ENCODE measurements at regions not wholly inside any gene's neighbourhood (a gene's known extent, or its start where the extent isn't known, plus 50 kb on each side); places are given as distances from the start of the nearest gene placed in this dataset.
"Not testable (repeated sequence)": the region's sequence is repeated elsewhere in the genome, so short reads cannot be mapped to it uniquely, and the experiment has no call there.

DNA sequence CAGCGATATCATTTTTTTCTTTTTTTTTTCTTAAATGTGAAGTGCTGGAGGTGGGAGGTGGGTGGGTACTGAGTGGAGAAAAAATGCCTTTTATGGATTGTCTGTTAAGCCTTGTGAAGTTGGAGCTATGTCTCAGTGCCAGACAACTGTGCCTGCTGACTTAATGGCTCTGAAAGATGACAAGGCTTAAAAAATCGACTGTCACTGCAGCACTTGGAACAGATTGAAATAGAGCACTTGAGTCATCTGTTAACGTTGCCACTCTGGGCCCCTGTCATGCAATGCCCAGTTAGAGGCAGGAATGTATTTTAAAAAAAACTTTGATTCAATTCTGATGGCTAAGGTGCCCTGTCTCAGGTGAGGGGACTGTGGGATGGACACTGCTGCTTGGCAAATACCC is 108.2 kb upstream of the HS3ST2 start:
- TF ChIP-seq POLR2A (IDR thresholded peaks at IDR 0.05), result no peak
- no peak for TF ChIP-seq CTCF (IDR thresholded peaks at IDR 0.05)
- intact Hi-C loops (cut with DNase I; ENCODE audit: low total_unique reads), result no loop called here
- DNase-seq, result no peak
- Histone ChIP-seq H3K9me3 (no peaks in the 10 kb centered on the region), H3K4me1 (no peaks in the 10 kb centered on the region), H3K27me3 (no peaks in the 10 kb centered on the region), H3K27ac (no peak overlapping the region), H3K36me3 (ENCODE audit: low read depth, missing control alignments) (no peaks in the 10 kb centered on the region), H3K4me3 (no peak overlapping the region)
- WGBS, 2 donors, result 83 to 88% methylated on average over 3 of the region's 3 CpGs

DNA sequence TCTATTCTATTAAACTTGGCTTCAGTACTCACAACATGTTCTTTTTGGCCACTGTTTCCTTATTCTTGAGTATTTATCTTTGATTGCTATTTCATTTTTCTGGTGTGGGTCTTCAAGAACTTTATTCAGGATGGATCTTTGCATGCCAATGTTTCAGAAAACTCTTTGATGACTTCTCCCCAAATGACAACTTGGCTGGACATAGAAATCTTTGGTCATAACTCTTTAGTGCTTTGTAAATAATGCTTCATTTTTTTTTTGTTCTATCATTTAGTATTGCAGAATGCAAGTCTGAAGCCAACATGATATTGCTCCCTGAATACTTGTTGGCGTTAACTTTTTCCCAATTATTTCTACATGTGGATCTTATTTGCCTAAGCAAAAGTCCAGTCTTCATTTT is 103.6 kb upstream of the HS3ST2 start:
- Histone ChIP-seq H3K4me1 (no peaks in the 10 kb centered on the region), H3K9me3 (no peaks in the 10 kb centered on the region), H3K27me3 (no peaks in the 10 kb centered on the region), H3K4me3 (no peak overlapping the region), H3K27ac (no peak overlapping the region), H3K36me3 (ENCODE audit: low read depth, missing control alignments) (no peaks in the 10 kb centered on the region)
- no peak for DNase-seq
- intact Hi-C loops (cut with DNase I; ENCODE audit: low total_unique reads), result no loop called here
- 53 to 56% methylated on average over 1 of the region's 1 CpG for WGBS, 2 donors
- TF ChIP-seq POLR2A (IDR thresholded peaks at IDR 0.05) (no peak), CTCF (IDR thresholded peaks at IDR 0.05) (no peak)

DNA sequence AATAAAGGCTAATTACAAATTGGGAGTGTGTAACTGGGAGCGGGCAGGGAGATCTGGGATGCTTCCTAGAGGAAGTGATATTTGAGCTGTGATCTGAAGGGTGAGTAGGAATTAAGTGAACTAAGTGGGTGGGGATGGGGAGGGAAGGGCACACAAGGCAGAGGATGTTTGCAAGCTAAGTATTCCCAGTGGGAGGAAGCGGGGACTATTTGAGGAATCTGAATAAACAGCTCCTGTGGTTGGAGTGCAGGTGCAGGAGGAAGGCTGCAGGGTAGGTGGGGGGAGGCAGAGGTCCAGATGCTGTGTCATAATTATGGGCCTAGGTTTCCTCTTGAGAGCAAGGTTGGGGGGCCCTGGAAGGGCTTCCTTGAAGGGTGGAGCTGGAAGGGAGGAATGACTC is 102.1 kb upstream of the HS3ST2 start:
- WGBS, 2 donors, result 92 to 95% methylated on average over 2 of the region's 2 CpGs
- no peaks in the 10 kb centered on the region for H3K27me3 ChIP-seq
- no peak for DNase-seq
- H3K36me3 ChIP-seq (ENCODE audit: low read depth, missing control alignments), result no peaks in the 10 kb centered on the region
- no peaks in the 10 kb centered on the region for H3K9me3 ChIP-seq
- no peak for TF ChIP-seq POLR2A (IDR thresholded peaks at IDR 0.05)
- no peak for TF ChIP-seq CTCF (IDR thresholded peaks at IDR 0.05)
- no peak overlapping the region for H3K4me3 ChIP-seq
- intact Hi-C loops (cut with DNase I; ENCODE audit: low total_unique reads), result no loop called here
- H3K4me1 ChIP-seq, result no peaks in the 10 kb centered on the region
- H3K27ac ChIP-seq, result no peak overlapping the region

GRCh38 chr16:22712471-22712870 is 101.5 kb upstream of the HS3ST2 start:
- Histone ChIP-seq H3K27ac (no peak overlapping the region), H3K9me3 (no peaks in the 10 kb centered on the region), H3K27me3 (no peaks in the 10 kb centered on the region), H3K4me1 (no peaks in the 10 kb centered on the region), H3K4me3 (no peak overlapping the region), H3K36me3 (ENCODE audit: low read depth, missing control alignments) (no peaks in the 10 kb centered on the region)
- no peak for DNase-seq
- TF ChIP-seq POLR2A (IDR thresholded peaks at IDR 0.05), result no peak
- WGBS, 2 donors, result 88 to 91% methylated on average over 5 of the region's 5 CpGs
- intact Hi-C loops (cut with DNase I; ENCODE audit: low total_unique reads), result no loop called here

GRCh38 chr16:22718598-22718997 is 95.4 kb upstream of the HS3ST2 start:
- H3K4me1 ChIP-seq; H3K4me3 ChIP-seq; H3K27ac ChIP-seq; DNase-seq; H3K36me3 ChIP-seq (ENCODE audit: low read depth, missing control alignments); H3K27me3 ChIP-seq; intact Hi-C loops (cut with DNase I; ENCODE audit: low total_unique reads); H3K9me3 ChIP-seq: not testable (repeated sequence)
- 82 to 89% methylated on average over 2 of the region's 2 CpGs for WGBS, 2 donors

GRCh38 chr16:22719945-22720344 is 94.0 kb upstream of the HS3ST2 start:
- intact Hi-C loops (cut with DNase I; ENCODE audit: low total_unique reads), result no loop called here
- no peak for DNase-seq
- Histone ChIP-seq H3K27ac (no peak overlapping the region), H3K9me3 (no peaks in the 10 kb centered on the region), H3K4me3 (no peak overlapping the region), H3K27me3 (no peaks in the 10 kb centered on the region), H3K4me1 (no peaks in the 10 kb centered on the region), H3K36me3 (ENCODE audit: low read depth, missing control alignments) (no peaks in the 10 kb centered on the region)
- no peak for TF ChIP-seq POLR2A (IDR thresholded peaks at IDR 0.05)
- TF ChIP-seq CTCF (IDR thresholded peaks at IDR 0.05), result no peak
- WGBS, 2 donors, result 59 to 67% methylated on average over 4 of the region's 4 CpGs

All from testis (tissue), 2 donors.